IPS-15b (cell line): ENCODE measurements at regions not wholly inside any gene's neighbourhood (a gene's known extent, or its start where the extent isn't known, plus 50 kb on each side); places are given as distances from the start of the nearest gene placed in this dataset.

Experiments
- H3K27me3 ChIP-seq: one replicate; pipeline ENCODE4 v1.6.1; 2013; ENCODE audit warnings: low read length; ENCODE audit not compliant: control insufficient read depth, insufficient read depth
- H3K36me3 ChIP-seq: one replicate; pipeline ENCODE4 v1.6.1; 2013; ENCODE audit warnings: low read length; ENCODE audit not compliant: control insufficient read depth, insufficient read depth
- H3K4me1 ChIP-seq: one replicate; pipeline ENCODE4 v1.6.1; 2013; ENCODE audit warnings: mild to moderate bottlenecking, low read length; ENCODE audit not compliant: control insufficient read depth, insufficient read depth
- H3K4me3 ChIP-seq: one replicate; pipeline ENCODE4 v1.5.1; 2013; ENCODE audit warnings: low read depth, low read length
- H3K9ac ChIP-seq: one replicate; pipeline ENCODE4 v1.6.1; 2013; ENCODE audit warnings: low read depth, mild to moderate bottlenecking, low read length
- H3K9me3 ChIP-seq: one replicate; pipeline ENCODE4 v1.6.1; 2013; ENCODE audit warnings: mild to moderate bottlenecking, low read length; ENCODE audit not compliant: control insufficient read depth, insufficient read depth

DNA sequence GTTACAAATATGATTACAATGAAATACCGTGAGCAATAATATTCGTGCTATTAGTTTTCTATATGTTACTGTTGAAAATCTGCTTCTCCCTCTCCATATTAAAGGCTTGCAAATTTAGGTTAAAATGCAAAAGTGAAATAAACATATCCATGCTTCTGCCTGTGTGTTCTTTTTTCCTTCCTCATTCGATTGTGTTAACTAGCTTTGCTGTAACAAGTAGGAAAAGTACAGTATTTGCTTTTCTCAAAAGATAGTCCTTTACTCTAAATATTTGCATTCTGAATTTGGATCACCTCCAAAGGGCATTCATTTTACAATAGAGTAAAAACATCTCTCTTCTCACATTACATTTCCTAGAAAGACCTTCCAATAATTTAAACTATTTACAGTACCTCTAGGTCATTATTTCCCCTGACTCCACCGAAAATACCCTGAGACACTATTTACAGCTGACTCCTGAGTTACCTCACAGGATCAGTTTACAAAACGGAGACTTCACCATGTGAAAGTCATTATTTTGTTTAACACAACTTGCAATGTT is 835.0 kb upstream of the FANCL start:
- Histone ChIP-seq H3K27me3 (no peaks in the 10 kb centered on the region), H3K36me3 (no peaks in the 10 kb centered on the region), H3K4me1 (peaks cover 20% of the 10 kb centered on the region), H3K4me3 (no peak overlapping the region), H3K9ac (no peak overlapping the region), H3K9me3 (no peaks in the 10 kb centered on the region)

DNA sequence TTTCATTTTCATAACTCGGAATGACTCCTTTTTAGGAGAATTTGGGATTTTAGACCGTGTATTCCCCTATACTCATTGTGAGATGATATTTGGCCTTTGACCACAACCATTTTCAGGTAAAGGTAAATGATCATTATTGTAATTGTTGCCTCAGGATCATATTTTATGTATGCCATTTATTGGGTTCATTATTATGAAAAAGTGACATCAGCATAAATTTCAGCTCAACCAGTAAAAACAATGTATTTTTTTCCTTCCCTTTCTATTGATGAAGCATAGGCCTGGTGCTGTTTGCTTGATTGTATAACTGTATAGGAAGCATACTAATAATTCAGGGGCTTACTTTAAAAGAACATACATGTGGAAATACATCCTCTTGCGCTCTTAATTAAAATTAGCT is 832.9 kb upstream of the FANCL start:
- H3K9me3 ChIP-seq = no peaks in the 10 kb centered on the region
- no peak overlapping the region for H3K9ac ChIP-seq
- H3K4me3 ChIP-seq = no peak overlapping the region
- peaks cover 17% of the 10 kb centered on the region for H3K4me1 ChIP-seq
- no peaks in the 10 kb centered on the region for H3K27me3 ChIP-seq
- H3K36me3 ChIP-seq = no peaks in the 10 kb centered on the region

DNA sequence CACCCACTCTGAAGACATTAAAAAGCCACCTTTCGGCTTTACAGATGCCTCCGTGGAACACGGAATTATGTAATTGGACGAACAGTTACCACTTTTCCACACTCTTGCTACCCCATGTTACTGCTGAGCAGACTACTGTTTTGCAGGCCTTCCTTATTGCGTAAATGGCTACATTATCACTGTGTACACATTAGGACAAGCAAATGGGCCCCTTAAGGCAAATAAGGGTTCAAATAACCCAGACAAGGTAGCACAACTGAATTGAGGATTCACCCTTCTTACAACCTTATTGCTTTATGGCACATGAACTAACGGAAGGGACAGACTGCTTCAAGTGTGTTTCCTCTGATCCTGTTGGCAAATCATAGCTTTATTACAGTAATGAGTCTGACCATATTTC is 832.2 kb upstream of the FANCL start:
- H3K4me1 ChIP-seq = peaks cover 17% of the 10 kb centered on the region
- no peaks in the 10 kb centered on the region for H3K9me3 ChIP-seq
- no peaks in the 10 kb centered on the region for H3K36me3 ChIP-seq

DNA sequence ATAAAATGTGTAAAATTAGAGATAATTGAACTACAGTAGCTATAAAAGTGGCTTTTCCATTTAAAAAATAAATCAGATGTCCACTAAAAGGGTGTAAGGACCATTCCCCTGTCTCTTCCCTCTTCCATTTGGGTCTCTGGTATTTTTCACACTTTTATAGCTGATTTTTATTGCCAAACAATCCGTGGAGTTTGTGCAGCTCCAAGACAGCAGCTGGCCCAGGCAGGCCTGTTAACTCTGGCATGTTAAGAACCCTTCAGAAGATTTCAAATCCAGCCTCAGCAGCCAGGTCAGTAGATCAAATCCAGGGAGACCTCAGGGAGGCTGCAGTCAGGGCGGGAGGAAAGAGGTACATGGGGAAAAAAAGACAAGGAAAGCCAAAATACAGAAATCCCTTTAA is 827.1 kb upstream of the FANCL start:
- no peak overlapping the region for H3K9ac ChIP-seq
- no peaks in the 10 kb centered on the region for H3K27me3 ChIP-seq
- H3K9me3 ChIP-seq = no peaks in the 10 kb centered on the region
- no peaks in the 10 kb centered on the region for H3K4me1 ChIP-seq
- no peaks in the 10 kb centered on the region for H3K36me3 ChIP-seq
- no peak overlapping the region for H3K4me3 ChIP-seq

More for the DNA sequence above, 832.2 kb upstream of the FANCL start:
- no peak overlapping the region for H3K9ac ChIP-seq
- no peak overlapping the region for H3K4me3 ChIP-seq
- H3K27me3 ChIP-seq = no peaks in the 10 kb centered on the region

DNA sequence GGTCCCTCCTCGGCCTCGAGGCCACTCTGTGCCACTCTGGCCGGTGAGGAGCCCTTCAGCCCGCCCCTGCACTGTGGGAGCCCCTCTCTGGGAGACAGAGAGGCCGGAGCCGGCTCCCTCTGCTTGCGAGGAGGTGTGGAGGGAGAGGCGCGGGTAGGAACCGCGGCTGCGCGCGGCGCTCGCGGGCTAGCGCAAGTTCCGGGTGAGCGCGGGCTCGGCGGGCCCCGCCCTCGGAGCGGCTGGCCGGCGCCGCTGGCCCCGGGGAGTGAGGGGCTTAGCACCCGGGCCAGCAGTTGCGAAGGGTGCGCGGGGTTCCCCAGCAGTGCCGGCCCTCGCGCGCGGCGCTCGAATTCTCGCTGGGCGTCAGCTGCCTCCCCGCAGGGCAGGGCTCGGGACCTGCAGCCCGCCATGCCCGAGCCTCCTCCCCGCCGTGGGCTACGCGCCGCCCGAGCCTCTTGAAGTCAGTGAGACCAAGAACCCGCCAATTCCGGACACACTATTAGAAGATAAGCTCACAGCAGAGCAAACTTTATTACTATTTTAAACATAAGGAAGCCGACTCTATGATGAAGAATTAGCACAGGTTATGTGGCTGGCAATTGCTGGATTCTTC is 825.8 kb upstream of the FANCL start:
- no peaks in the 10 kb centered on the region for H3K27me3 ChIP-seq
- no peak overlapping the region for H3K9ac ChIP-seq
- no peaks in the 10 kb centered on the region for H3K36me3 ChIP-seq
- H3K4me1 ChIP-seq = no peaks in the 10 kb centered on the region
- H3K4me3 ChIP-seq = no peak overlapping the region
- H3K9me3 ChIP-seq = no peaks in the 10 kb centered on the region

DNA sequence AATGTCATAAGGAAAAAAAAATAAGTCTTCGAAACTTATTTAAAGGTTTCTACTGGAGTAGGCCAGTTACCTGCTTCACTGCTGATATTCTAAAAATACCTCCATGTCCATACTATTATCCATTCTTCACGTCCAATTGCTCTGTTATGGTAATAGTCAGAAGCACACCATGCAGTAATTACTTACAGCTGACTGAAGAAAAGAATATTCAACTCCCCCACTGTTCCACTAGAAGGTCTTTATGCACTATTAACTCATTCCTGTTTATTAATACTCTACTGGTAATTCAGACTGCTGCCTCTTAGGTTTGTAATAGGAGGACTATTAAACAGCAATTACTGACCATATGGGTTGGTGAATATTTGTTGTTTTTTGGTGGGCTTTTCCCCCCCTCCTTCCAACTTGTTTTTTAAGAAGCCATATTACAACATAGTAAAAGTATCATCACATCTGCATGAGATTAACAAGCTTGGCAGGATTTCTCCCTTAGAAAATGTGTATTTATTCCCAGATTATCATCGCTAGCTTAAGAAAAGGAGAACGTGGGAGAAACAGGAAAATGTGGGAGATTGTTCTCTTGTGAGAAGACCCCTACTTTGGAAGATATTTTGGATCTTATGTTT is 806.4 kb upstream of the FANCL start:
- Histone ChIP-seq H3K9me3 (no peaks in the 10 kb centered on the region), H3K27me3 (no peaks in the 10 kb centered on the region), H3K9ac (no peak overlapping the region), H3K4me1 (no peaks in the 10 kb centered on the region), H3K4me3 (no peak overlapping the region), H3K36me3 (no peaks in the 10 kb centered on the region)

DNA sequence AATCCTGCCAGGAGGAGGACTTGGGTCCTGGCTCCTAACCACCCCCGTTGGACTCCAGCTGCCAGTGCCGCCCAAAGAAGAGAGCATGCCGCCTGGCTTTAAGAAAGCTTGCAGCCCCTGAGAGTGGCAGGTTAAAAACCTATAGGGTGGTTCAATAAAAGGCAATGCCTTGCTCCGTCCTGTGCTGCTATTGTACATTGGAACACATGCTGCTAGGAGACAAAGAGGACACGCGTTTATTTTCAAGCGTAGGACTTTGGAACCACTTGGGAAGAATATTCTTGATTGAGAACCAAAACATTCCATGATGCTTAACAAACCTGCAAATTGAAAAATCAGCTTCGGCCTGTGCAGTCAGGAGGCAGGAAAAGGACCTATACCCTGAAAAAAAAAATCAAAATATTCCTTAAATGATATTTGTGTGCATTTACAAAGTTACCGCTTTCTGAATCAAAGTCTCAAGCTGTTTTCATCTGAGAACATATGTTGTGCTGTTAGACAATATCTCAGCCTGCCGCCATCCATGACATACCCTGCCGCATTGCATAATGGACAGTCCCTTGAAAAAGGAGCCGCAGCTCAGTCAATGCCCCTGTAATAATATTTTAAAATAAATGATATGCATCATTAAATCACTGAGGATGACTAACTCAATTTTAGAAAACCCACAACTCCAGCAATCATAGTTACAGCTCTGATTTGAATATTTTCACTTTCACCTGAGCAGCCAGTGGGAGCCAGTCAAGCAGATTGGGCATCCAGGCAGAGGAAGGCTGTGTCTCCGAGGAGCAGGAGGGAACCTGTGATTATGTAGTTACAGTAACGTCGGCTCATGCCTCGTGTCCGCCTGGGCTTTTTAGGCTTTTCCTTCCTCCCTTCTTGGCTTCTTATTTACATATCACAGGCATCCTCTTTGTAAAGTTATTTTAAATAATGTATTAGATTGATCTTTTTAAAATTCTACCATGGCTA is 805.6 kb upstream of the FANCL start:
- Histone ChIP-seq H3K9ac (no peak overlapping the region), H3K9me3 (no peaks in the 10 kb centered on the region), H3K27me3 (no peaks in the 10 kb centered on the region), H3K36me3 (no peaks in the 10 kb centered on the region), H3K4me1 (no peaks in the 10 kb centered on the region), H3K4me3 (no peak overlapping the region)

DNA sequence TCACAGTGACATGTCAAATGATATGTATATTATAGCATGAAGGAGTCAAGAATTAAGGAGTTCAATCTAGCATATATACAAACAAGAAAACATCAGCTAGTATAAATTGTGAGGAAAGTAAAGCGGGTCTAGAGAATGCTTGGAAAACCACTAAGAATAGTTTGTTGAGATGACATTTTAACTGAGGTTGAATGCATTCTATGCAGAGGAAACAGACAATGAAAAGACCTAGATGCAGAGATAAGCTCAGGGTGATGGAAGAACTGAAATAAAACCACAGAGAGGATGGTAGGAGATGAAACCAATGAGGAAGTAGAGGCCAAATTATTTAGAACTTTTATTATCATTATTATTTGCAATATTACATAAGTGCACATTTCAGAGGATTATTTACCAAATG is 803.6 kb upstream of the FANCL start:
- H3K27me3 ChIP-seq = no peaks in the 10 kb centered on the region

DNA sequence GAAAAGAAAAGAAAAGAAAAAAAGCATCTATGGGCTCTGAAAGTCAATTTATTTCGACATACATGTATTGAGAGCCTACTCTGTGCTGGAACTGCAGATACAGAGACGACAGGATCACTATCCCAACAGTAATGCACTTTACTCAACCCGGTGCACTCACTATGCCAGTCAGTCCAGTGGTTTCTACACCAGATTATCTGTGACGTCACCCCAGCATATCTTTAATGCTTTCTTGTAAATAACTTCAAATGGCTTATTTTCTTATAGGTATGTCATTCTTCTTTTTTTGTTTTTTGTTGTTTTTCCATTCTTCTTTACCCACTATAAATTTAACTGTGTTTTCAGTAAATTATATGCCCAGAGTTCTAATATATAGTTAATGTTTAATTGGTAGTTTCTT is 800.0 kb upstream of the FANCL start:
- Histone ChIP-seq H3K4me3 (no peak overlapping the region), H3K36me3 (no peaks in the 10 kb centered on the region), H3K27me3 (no peaks in the 10 kb centered on the region)

More for the DNA sequence above, 803.6 kb upstream of the FANCL start:
- no peaks in the 10 kb centered on the region for H3K36me3 ChIP-seq
- no peak overlapping the region for H3K4me3 ChIP-seq
- H3K4me1 ChIP-seq = no peaks in the 10 kb centered on the region
- H3K9ac ChIP-seq = no peak overlapping the region
- H3K9me3 ChIP-seq = no peaks in the 10 kb centered on the region

DNA sequence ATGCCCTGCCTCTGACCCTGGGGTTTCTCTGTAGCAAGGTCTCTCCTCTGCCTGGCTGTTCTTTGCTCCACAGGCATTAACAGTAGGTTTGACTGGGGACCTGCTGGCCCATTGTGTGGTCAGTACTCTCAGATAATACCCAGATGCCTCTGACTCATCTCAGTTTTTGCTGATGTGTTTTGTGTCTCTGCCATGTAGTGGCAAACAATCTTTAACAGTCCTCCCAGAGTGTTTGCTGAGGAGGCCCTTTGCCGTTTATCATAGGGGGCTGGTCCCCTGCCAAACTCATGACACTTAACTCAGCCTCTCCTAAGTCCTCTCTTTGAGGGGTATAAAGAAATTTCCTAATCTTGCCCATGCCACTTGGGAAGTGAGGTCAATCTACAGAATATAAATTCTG is 793.7 kb upstream of the FANCL start:
- Histone ChIP-seq H3K36me3 (no peaks in the 10 kb centered on the region), H3K27me3 (no peaks in the 10 kb centered on the region), H3K9ac (no peak overlapping the region), H3K4me3 (no peak overlapping the region), H3K4me1 (no peaks in the 10 kb centered on the region), H3K9me3 (no peaks in the 10 kb centered on the region)

More for the DNA sequence above, 800.0 kb upstream of the FANCL start:
- no peaks in the 10 kb centered on the region for H3K4me1 ChIP-seq
- H3K9me3 ChIP-seq = no peaks in the 10 kb centered on the region
- H3K9ac ChIP-seq = no peak overlapping the region

DNA sequence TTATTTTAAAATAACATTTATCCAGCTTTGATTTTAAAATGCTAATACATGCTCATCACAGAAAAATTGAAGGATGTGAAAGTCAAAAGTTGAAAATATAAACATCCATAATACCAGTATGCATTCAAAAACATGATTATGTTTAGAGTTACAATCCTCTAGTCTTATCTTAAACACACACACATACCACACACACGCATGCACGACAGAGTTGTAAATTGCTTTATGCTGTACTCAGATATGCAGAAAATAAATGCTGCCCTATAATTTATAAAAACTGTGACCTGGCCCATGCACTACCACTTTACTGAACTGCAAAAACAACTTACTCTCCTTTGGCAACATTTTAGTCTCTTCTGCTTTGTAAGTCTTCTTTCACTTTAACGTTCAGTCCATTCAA is 793.0 kb upstream of the FANCL start:
- no peaks in the 10 kb centered on the region for H3K4me1 ChIP-seq
- H3K9ac ChIP-seq = no peak overlapping the region
- H3K9me3 ChIP-seq = no peaks in the 10 kb centered on the region
- H3K4me3 ChIP-seq = no peak overlapping the region
- H3K27me3 ChIP-seq = no peaks in the 10 kb centered on the region
- H3K36me3 ChIP-seq = no peaks in the 10 kb centered on the region
